Stimulated activated CD8-positive, alpha-beta memory T cell treated with anti-CD3 and anti-CD28 coated beads, Interleukin-4, amount 100 ng/mL, for 48 hours (primary cell): ENCODE measurements at regions not wholly inside any gene's neighbourhood (a gene's known extent, or its start where the extent isn't known, plus 50 kb on each side); places are given as distances from the start of the nearest gene placed in this dataset.

Experiments
- DNase-seq: peaks from one replicate; pipeline ENCODE4 v3.0.0-alpha.2; 2020

- DNase-seq: no peak
These were observed 238.8 kb upstream of the PCDH10 start for GRCh38 chr4:132910229-132910748.

DNA sequence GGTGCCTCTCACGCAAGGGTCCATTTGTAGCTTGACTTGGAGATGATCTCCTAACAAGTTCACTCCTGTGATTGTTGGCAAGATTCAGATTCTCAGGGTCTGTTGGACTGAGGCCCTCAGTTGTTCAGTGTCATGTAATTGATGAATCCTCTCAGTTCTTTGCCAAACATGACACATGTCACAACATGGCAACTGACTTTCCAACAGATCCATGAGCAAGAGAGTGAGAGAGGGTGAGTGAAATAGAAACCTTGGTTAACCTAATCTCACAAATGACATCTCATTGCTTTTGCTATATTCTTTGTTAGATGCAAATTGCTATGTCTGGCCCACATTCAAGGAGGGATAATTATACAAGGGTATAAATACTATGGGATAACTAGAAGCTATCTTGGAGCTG, 231.0 kb upstream of the PCDH10 start:
- no peak for DNase-seq

GRCh38 chr4:132923516-132923915, 225.6 kb upstream of the PCDH10 start:
- no peak for DNase-seq

DNA sequence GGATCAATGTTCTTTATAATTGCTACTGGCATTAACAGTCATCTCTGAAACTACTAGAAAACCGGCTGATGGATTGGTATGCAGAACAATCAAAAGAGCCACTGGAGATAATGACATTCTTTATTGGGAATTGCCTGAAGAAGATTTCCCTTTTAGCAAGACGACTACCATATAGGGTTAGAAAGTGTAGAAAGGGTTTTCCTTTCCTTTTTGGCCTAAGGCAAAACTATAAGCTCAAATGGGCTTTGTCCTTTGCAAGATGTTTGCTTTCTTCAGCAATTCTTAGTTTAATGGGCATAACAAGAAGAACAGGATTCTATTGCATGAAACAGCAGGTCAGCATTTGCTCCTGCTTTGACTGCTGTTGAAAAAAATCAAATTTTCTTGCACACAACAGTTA, 214.2 kb upstream of the PCDH10 start:
- no peak for DNase-seq

- DNase-seq: no peak
These were observed 193.9 kb upstream of the PCDH10 start for GRCh38 chr4:132955146-132955545.

GRCh38 chr4:132956962-132957361, 192.1 kb upstream of the PCDH10 start:
- no peak for DNase-seq

DNA sequence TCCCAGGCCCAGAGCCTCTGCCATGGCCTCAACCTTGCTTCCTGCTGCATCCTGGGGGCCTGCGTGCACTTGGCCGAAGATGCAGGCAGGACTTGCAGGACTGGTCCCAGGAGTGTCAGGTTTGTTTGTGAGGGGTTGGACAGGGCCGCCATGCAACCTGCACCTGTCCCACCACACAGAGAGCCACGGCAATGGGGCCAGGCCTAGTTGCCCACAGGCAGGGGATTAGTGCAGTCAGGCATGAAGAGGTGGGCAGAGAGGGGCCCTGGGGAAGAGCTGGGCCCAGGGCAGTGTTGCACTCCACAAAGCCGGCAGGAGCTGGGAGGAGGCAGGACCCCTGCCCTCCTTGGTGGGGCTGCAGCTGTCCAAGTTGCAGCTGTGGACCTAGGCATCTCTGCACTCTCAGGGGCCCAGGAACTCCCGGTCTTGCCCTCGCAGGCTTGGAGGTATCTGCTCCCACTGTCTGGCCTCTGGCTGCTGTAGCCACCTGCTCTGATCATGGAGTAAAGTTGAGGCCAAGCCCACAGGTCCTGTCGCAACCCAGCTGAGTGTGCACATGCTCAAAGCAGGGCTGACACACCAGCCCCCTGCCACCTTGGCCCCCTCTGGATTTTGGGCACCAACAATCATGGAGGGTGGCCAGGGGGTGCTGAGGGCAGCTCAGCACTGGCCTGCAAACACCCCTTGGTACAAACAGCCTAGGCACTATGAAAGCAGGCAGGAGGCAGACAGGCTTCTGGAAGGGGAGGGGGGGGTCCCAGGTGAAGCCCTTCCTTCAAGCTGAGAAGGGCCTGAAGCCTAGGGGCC, 190.4 kb upstream of the PCDH10 start:
- no peak for DNase-seq

DNA sequence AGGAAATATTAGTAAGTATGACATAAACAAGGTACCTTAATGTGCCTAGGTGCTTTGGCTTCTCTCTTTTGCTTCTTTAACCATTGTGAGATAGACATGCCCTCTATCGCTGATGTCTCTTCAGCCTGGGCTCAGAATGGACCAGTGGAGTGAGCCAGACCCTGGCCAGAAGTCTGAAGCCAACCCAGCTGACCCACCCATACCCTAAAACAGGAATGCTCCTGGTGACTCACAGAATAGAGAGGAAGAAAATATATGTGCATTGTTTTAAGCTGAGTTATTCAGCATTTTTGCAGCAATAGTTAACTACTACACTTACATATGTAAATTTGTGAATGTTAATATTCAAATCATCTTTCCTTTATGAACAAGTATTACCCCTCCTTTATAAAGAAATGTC, 167.5 kb upstream of the PCDH10 start:
- no peak for DNase-seq

DNA sequence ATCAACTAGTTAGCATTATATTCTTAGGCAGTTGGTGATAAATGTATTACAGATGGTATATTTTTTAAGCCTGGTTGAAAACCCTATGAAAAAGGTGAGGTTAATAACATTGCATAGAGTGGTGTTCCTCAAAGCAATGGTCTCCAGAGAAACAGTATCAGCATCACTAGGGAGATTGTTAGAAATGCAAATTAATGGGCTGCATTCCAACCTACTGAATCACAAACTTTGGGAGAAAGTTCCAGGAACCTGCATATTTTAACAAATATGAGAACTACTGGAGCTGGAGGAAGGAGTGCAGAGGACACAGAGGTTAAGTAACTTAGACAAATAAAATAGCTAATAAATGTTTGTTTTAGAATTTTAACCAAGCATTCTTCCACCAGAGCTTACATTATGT, 166.9 kb upstream of the PCDH10 start:
- no peak for DNase-seq

GRCh38 chr4:132991111-132991510, 158.0 kb upstream of the PCDH10 start:
- no peak for DNase-seq

- DNase-seq: no peak
These were observed 156.4 kb upstream of the PCDH10 start for GRCh38 chr4:132992686-132993085.

DNA sequence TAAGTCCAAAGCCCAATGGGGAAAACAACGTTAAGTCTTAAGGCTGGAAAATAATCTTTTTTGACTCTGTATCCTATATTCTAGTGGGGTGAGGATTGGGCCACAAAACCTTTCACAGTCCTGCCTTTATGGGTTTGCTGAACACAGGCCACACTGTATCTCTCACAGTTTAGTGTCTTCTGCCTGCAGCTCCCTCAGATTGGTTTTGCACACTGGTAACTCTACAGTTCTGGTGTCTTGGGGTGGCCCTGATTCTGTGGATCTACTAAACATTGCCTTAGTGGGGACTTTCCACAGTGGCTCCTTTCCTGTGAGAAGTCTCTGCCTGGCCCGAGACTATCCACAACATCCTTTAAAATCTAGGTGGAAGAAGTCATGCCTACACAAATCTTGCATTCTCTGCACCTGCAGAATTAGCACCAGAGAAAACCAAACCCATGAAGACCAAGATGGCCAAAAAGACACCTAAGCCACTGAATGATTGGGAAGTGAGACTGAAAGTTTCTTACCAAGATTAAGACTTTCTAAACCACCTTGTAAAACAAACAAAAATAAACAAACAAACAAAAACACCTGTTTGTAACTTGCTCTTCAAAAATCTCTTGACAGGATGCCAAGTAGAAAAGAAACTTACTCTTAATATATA, 150.4 kb upstream of the PCDH10 start:
- no peak for DNase-seq

GRCh38 chr4:133000012-133000411, 149.1 kb upstream of the PCDH10 start:
- no peak for DNase-seq

GRCh38 chr4:133003169-133003568, 145.9 kb upstream of the PCDH10 start:
- DNase-seq: no peak

DNA sequence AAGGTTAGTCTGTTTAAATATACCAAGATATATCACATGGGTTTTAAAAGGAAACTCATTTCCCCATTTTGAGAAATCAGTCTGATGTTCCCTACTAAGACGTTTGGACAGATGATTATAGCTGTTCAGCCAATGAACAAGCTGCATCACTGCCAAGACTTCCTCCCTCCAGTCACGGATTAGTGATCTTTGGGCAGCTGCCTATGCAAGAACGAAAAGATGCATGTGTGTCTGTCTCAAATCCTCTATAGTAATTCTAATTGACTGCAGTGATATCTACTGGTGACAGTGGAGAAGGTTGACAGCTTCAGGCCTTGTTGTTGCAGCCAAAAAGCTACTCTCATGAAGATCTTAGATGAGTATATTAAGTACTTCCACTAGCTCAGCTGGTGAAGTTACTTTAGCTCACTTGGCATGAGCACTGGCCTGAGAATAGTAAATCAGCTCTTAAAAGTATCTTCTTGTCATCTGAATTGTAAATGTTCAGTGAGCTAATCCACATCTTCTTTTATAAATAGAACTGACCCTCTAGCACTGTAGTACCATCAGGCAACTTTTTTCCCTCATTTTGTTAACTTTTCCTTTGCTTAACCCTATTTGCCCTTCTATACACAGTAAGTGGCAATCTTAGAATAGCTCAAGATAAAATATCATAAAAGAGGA, 134.5 kb upstream of the PCDH10 start:
- DNase-seq: no peak

DNA sequence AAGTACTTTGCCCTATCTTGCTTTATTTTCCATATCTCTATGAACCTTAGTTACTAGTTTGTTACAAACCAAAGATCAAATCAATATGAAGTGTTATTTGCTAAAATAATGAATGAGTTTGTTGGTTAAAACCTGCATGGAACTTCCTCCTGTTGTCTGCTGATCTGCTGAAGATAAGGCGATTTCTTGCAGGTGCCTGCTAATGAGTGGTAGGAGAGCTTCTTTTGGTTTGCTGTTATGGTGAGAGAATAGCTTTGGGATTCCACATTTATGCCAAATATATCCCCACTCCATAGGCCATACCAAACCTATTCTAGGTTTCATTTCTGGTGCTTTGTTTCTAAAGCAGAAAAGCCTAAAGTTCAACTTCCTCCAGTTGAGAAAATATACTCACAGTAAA, 103.8 kb upstream of the PCDH10 start:
- no peak for DNase-seq

DNA sequence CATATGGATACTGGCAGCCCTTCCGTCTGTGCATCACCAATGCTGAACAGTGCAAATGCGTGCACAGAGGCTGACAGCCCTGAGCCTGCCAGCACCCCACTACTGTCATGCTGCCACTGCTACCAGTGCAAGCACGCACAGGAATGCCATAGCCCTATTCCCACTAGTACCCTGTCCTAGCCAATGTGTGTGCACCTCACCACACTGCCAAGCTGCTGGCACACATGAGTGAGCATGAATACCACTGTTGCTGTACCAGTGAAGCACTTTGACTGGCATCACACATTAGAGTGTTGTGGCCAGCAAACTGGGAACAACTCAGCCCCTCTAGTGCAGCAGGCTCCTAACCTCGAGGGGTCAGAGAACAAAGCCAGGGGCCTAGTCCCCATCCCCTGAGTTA, 102.9 kb upstream of the PCDH10 start:
- DNase-seq: no peak

DNA sequence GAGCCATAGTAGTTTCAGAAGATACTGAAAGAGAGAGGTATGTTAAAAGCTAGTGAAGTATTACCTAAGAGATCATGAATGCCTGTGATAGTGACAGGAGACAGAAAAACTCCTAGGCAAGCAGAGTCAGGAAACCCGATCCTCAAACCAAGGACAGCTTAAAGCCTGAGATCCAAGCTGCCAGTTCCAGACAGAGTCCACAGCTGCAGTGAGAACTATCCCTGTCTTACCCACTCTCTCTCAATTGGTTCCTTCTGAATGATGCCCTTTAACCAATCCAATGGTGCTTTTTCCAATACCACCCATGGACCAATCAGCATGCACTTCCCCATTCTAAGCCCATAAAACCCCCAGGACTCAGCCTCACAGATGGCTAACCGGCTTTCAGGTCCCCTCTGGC, 90.4 kb upstream of the PCDH10 start:
- DNase-seq: no peak

- no peak for DNase-seq
These were observed 90.0 kb upstream of the PCDH10 start for GRCh38 chr4:133059117-133059516.

DNA sequence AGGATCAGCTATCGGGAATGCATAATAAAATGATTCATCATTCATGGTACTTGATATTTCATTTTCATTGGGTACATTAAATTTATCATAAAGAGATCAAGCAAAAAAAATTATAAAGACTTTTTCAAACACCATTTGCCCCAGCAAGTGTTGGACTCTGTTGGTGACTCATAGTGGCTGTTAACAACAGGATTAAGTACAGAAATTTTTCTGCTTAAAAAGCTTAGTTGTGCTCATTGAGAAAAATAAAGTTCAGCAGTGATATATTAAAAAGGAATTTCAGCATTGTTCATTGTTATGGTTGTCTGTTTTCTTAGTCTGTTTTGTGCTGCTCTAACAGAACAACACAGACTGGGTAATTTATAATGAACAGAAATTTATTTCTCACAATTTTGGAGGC, 86.2 kb upstream of the PCDH10 start:
- no peak for DNase-seq

- no peak for DNase-seq
These were observed 81.0 kb upstream of the PCDH10 start for GRCh38 chr4:133068083-133068482.

- no peak for DNase-seq
These were observed 67.8 kb upstream of the PCDH10 start for GRCh38 chr4:133081246-133081645.

DNA sequence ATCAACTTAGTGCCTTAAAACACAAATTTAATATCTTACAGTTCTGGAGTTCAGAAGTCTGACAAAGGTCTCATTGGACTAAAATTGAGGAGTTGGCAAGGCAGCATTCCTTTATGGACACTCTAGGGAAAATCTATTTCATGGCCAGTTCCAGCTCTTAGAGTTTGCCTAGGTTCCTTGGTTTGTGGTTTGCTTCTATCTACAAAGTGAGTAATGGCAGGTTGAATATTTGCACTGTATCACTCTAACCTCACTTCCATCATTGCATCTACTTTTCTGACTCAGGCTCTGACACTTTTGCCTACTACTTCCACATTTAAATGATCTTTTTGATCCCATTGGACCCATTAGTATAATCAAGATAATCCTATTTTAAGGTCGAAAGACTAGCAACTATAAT, 64.7 kb upstream of the PCDH10 start:
- DNase-seq: no peak

GRCh38 chr4:133095591-133095990, 53.5 kb upstream of the PCDH10 start:
- DNase-seq: no peak
